Osteoblast (primary cell): ENCODE measurements at regions not wholly inside any gene's neighbourhood (a gene's known extent, or its start where the extent isn't known, plus 50 kb on each side); places are given as distances from the start of the nearest gene placed in this dataset.

Experiments used
- DNase-seq: peaks from one replicate; pipeline ENCODE4 v3.0.0; 2011; ENCODE audit warnings: low spot score, mixed read lengths; ENCODE audit not compliant: insufficient read length; ENCODE audit errors: missing footprints
- H2AFZ ChIP-seq: 2 replicates; pipeline ENCODE4 v1.6.0; 2011; ENCODE audit warnings: mild to moderate bottlenecking, low read length
- H3K27ac ChIP-seq: 2 replicates; pipeline ENCODE4 v1.5.1; 2011; ENCODE audit warnings: mild to moderate bottlenecking, low read depth, low read length, moderate library complexity
- H3K27me3 ChIP-seq: 2 replicates; pipeline ENCODE4 v1.6.0; 2012; ENCODE audit warnings: mild to moderate bottlenecking, control low read depth, inconsistent platforms, low read length, moderate library complexity; ENCODE audit not compliant: insufficient read depth
- H3K36me3 ChIP-seq: 2 replicates; pipeline ENCODE4 v1.5.1; 2011; ENCODE audit warnings: mild to moderate bottlenecking, low read length, control low read depth, moderate library complexity; ENCODE audit not compliant: insufficient read depth
- H3K4me1 ChIP-seq: 2 replicates; pipeline ENCODE4 v1.5.1; 2011; ENCODE audit warnings: mild to moderate bottlenecking, low read length, control low read depth, moderate library complexity; ENCODE audit not compliant: insufficient read depth
- H3K4me2 ChIP-seq: 2 replicates; pipeline ENCODE4 v1.6.0; 2011; ENCODE audit warnings: mild to moderate bottlenecking, low read length; ENCODE audit not compliant: insufficient read depth
- H3K4me3 ChIP-seq: fragments of 200-600 bp; sonication (generic); 3 replicates; pipeline ENCODE4 v1.5.1; 2012; ENCODE audit warnings: mild to moderate bottlenecking, low read length, inconsistent platforms; ENCODE audit not compliant: insufficient read depth
- H3K79me2 ChIP-seq: 2 replicates; pipeline ENCODE4 v1.6.0; 2012; ENCODE audit warnings: mild to moderate bottlenecking, low read length, control low read depth, inconsistent platforms; ENCODE audit not compliant: insufficient read depth
- H3K9me3 ChIP-seq: 2 replicates; pipeline ENCODE4 v1.5.1; 2011; ENCODE audit warnings: low read depth, low read length, control low read depth
- H4K20me1 ChIP-seq: 2 replicates; pipeline ENCODE4 v1.6.0; 2012; ENCODE audit warnings: mild to moderate bottlenecking, low read length, control low read depth; ENCODE audit not compliant: insufficient read depth
- TF ChIP-seq, protein P1 (sequence below): IDR thresholded peaks from 2 replicates; pipeline ENCODE4 v1.5.1; 2011; ENCODE audit warnings: mild to moderate bottlenecking, low read depth, low read length, moderate library complexity; ENCODE audit errors: extremely low read depth

DNA sequence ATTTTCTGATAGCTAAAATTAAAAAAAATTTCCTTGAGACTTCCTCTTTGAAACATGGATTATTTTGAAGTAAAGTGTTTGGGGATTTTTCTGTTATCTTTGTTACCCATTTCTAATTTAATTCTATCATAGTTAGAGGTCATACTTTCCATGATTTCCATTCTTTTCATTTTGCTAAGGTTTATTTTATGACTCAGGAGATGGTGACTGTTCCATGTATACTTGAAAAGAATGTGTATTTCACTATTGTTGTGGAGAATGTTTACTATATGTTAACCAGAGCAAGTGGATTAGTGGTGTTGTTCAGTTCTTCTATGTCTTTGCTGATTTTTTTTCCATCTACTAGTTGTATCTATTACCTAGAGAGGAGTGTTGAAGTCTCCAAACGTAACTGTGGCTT lies 250.5 kb upstream of the PELI2 start:
- no peak overlapping the region for H3K4me2 ChIP-seq
- H3K36me3 ChIP-seq, result no peaks in the 10 kb centered on the region
- H3K9me3 ChIP-seq, result no peaks in the 10 kb centered on the region
- no peaks in the 10 kb centered on the region for H3K4me1 ChIP-seq
- no peak overlapping the region for H2AFZ ChIP-seq
- no peaks in the 10 kb centered on the region for H4K20me1 ChIP-seq
- no peak overlapping the region for H3K4me3 ChIP-seq
- TF ChIP-seq, protein P1, sequence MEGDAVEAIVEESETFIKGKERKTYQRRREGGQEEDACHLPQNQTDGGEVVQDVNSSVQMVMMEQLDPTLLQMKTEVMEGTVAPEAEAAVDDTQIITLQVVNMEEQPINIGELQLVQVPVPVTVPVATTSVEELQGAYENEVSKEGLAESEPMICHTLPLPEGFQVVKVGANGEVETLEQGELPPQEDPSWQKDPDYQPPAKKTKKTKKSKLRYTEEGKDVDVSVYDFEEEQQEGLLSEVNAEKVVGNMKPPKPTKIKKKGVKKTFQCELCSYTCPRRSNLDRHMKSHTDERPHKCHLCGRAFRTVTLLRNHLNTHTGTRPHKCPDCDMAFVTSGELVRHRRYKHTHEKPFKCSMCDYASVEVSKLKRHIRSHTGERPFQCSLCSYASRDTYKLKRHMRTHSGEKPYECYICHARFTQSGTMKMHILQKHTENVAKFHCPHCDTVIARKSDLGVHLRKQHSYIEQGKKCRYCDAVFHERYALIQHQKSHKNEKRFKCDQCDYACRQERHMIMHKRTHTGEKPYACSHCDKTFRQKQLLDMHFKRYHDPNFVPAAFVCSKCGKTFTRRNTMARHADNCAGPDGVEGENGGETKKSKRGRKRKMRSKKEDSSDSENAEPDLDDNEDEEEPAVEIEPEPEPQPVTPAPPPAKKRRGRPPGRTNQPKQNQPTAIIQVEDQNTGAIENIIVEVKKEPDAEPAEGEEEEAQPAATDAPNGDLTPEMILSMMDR, result no peak
- peak; percentile 75 for DNase-seq
- no peaks in the 10 kb centered on the region for H3K27me3 ChIP-seq
- H3K79me2 ChIP-seq, result no peaks in the 10 kb centered on the region
- H3K27ac ChIP-seq, result no peak overlapping the region

DNA sequence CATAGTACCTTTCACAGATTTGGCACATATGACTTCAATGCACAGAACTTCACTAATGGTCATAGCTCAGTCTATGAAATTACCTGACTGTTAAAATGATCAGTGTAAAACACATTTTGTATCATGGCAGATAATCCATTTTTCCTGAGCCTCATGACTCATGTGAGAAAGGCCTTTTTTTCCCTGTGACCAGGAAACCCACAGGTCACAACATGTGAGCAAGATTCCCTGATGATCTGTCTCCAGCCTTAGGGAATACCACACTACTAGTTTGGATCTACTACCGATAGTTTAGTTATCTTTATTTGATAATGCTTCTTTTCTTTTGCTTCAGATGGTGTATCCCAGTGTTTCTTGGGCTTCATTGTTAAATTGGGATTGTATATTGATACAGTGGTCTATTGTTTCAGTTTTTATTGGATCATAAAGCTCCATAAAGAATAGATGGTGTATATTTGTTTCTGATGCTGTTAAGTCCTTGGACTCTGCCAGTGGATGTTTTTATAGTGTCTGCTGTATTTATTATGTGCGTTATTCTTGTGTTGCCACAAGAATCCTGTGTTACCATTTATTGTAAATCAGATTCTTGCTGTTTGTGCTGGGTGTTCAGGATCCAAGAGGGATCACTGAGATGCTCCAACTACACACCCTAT lies 248.7 kb upstream of the PELI2 start:
- H3K4me3 ChIP-seq, result no peak overlapping the region
- no peaks in the 10 kb centered on the region for H3K9me3 ChIP-seq
- no peak overlapping the region for H3K4me2 ChIP-seq
- H3K27ac ChIP-seq, result no peak overlapping the region
- DNase-seq, result no peak
- H3K4me1 ChIP-seq, result no peaks in the 10 kb centered on the region
- no peaks in the 10 kb centered on the region for H3K27me3 ChIP-seq
- TF ChIP-seq, protein P1, result no peak
- H3K36me3 ChIP-seq, result no peaks in the 10 kb centered on the region
- H2AFZ ChIP-seq, result no peak overlapping the region
- no peaks in the 10 kb centered on the region for H4K20me1 ChIP-seq
- no peaks in the 10 kb centered on the region for H3K79me2 ChIP-seq

DNA sequence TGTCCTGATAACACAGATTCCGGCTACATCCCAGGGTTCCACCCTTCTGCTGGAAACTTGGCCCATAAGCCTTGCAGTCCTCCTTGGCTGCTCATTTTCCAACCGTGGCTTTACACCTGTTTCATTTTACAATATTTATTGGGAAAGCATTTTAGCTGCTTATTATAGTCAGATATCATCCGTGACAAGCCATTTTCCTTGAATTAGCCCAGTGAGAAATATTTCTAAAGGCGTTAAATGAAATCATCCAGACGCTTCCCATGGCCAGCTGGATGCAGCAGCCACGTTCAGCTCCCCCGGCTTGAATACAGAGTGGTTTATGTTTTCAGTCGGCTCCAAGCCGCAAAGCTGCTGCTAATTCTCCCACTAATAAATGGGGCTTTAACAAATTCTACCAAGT lies 245.0 kb upstream of the PELI2 start:
- TF ChIP-seq, protein P1, result no peak
- DNase-seq, result no peak
- H3K4me3 ChIP-seq, result no peak overlapping the region
- H3K27me3 ChIP-seq, result peaks cover 14% of the 10 kb centered on the region
- no peaks in the 10 kb centered on the region for H3K9me3 ChIP-seq
- H3K79me2 ChIP-seq, result no peaks in the 10 kb centered on the region
- no peaks in the 10 kb centered on the region for H3K36me3 ChIP-seq
- no peaks in the 10 kb centered on the region for H3K4me1 ChIP-seq
- no peak overlapping the region for H3K4me2 ChIP-seq
- H4K20me1 ChIP-seq, result no peaks in the 10 kb centered on the region
- H3K27ac ChIP-seq, result no peak overlapping the region
- H2AFZ ChIP-seq, result no peak overlapping the region

DNA sequence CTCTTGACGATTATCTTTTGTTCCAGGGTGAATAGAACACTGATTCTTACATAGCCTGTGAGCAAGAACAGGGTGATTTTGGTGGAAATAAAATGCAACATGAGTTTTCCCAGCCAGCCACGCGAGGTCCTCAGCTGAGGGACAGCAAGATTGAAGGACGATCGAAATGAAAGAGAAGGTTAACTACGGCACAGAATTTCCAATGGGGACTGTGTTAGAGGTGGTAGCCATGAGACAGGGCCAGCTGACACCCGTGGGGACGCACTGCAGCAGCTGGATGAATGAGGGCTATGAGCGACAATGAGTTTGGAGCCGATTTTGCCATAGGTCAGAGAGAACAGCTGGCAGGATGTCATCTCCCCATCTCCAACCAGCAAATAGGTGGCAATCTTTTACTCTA lies 243.4 kb upstream of the PELI2 start:
- Histone ChIP-seq H4K20me1 (no peaks in the 10 kb centered on the region), H3K4me3 (peak overlapping the region; percentile 62), H2AFZ (peak overlapping the region; percentile 85)

More for the DNA sequence above, 243.4 kb upstream of the PELI2 start:
- TF ChIP-seq, protein P1, result peak; percentile 23
- Histone ChIP-seq H3K4me2 (peak overlapping the region; percentile 82), H3K4me1 (no peaks in the 10 kb centered on the region), H3K27me3 (peaks cover 20% of the 10 kb centered on the region), H3K9me3 (no peaks in the 10 kb centered on the region), H3K79me2 (no peaks in the 10 kb centered on the region), H3K27ac (no peak overlapping the region), H3K36me3 (no peaks in the 10 kb centered on the region)
- DNase-seq, result peak; percentile 52
